Ureter (tissue), 1 donor: ENCODE measurements at regions not wholly inside any gene's neighbourhood (a gene's known extent, or its start where the extent isn't known, plus 50 kb on each side); places are given as distances from the start of the nearest gene placed in this dataset.

Experiments
- DNase-seq: peaks from one replicate; pipeline ENCODE4 v3.0.0-alpha.2; 2020; ENCODE audit warnings: low spot score
- donor health status: DM: yes; HTN: yes; CAD: no.

- DNase-seq: no peak
Observed at GRCh38 chr18:78620326-78620725, 359.3 kb upstream of the SALL3 start.

GRCh38 chr18:78621141-78621755 lies 358.4 kb upstream of the SALL3 start:
- no peak for DNase-seq

GRCh38 chr18:78622251-78622906 lies 357.2 kb upstream of the SALL3 start:
- DNase-seq: no peak

- no peak for DNase-seq
Observed at GRCh38 chr18:78622907-78623541, 356.6 kb upstream of the SALL3 start.

- no peak for DNase-seq
Observed at GRCh38 chr18:78624646-78625279, 354.9 kb upstream of the SALL3 start.

GRCh38 chr18:78625847-78626246 lies 353.8 kb upstream of the SALL3 start:
- DNase-seq: no peak

- DNase-seq: no peak
Observed at GRCh38 chr18:78627551-78628346, 351.9 kb upstream of the SALL3 start.

- no peak for DNase-seq
Observed at GRCh38 chr18:78629426-78629825, 350.2 kb upstream of the SALL3 start.

GRCh38 chr18:78630356-78630755 lies 349.3 kb upstream of the SALL3 start:
- DNase-seq: no peak

GRCh38 chr18:78630981-78631510 lies 348.6 kb upstream of the SALL3 start:
- no peak for DNase-seq

GRCh38 chr18:78632111-78632541 lies 347.5 kb upstream of the SALL3 start:
- no peak for DNase-seq

GRCh38 chr18:78634061-78634696 lies 345.4 kb upstream of the SALL3 start:
- no peak for DNase-seq

GRCh38 chr18:78635093-78635800 lies 344.4 kb upstream of the SALL3 start:
- DNase-seq: no peak

- no peak for DNase-seq
Observed at GRCh38 chr18:78636260-78636659, 343.4 kb upstream of the SALL3 start.

- no peak for DNase-seq
Observed at GRCh38 chr18:78637442-78638402, 341.9 kb upstream of the SALL3 start.

GRCh38 chr18:78639006-78639950 lies 340.3 kb upstream of the SALL3 start:
- peak; percentile 69 for DNase-seq

GRCh38 chr18:78640246-78640995 lies 339.2 kb upstream of the SALL3 start:
- no peak for DNase-seq
